ENCODE measurements at regions not wholly inside any gene's neighbourhood (a gene's known extent, or its start where the extent isn't known, plus 50 kb on each side); places are given as distances from the start of the nearest gene placed in this dataset.

DNA sequence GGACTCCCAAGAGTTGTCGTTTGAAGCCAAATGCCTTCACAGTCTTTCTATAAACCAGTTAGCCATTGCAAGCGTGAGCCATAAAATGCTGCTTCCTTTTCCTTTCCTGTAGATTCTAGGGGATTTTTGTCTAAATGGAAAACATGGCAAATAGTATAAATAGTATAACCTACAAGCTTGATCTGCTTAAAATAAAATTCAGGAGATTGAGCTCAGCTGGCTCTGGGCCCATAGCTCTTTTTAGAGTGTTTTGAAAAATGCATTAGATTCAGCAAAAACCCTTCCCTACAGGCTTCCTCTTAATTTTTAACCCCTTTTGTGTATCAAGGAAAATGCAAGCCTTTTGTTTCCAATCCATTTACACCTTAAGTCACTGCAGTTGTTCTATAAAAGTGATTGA lies 190.1 kb upstream of the GDF10 start:
- no peak for TF ChIP-seq EZH2 (IDR thresholded peaks at IDR 0.05; ENCODE audit: borderline replicate concordance, low read length)
- TF ChIP-seq, protein P1, sequence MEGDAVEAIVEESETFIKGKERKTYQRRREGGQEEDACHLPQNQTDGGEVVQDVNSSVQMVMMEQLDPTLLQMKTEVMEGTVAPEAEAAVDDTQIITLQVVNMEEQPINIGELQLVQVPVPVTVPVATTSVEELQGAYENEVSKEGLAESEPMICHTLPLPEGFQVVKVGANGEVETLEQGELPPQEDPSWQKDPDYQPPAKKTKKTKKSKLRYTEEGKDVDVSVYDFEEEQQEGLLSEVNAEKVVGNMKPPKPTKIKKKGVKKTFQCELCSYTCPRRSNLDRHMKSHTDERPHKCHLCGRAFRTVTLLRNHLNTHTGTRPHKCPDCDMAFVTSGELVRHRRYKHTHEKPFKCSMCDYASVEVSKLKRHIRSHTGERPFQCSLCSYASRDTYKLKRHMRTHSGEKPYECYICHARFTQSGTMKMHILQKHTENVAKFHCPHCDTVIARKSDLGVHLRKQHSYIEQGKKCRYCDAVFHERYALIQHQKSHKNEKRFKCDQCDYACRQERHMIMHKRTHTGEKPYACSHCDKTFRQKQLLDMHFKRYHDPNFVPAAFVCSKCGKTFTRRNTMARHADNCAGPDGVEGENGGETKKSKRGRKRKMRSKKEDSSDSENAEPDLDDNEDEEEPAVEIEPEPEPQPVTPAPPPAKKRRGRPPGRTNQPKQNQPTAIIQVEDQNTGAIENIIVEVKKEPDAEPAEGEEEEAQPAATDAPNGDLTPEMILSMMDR (IDR thresholded peaks at IDR 0.05; ENCODE audit: low read length) = no peak
